ENCODE measurements at regions not wholly inside any gene's neighbourhood (a gene's known extent, or its start where the extent isn't known, plus 50 kb on each side); places are given as distances from the start of the nearest gene placed in this dataset.

DNA sequence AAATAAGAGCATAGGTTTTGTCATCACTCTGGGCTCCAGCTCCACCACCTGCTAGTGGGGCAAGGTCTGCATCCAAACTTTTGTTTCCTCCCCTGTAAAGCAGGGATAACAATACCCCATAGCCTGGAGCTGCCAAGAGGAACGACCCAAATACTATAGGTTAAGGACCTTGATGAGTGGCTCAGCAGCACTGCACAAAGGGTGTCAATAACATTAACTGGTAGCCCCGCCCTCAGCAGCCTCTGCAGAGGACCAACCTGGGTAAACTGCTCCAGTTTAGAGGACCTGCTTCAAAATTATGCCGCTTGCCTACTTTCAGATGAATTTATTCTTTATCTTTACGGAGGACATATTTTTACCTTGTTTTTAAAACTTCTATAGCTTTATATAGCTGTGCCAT, 65.8 kb upstream of the RIOK3 start:
- DNase-seq = no peak
- ATAC-seq = no peak

DNA sequence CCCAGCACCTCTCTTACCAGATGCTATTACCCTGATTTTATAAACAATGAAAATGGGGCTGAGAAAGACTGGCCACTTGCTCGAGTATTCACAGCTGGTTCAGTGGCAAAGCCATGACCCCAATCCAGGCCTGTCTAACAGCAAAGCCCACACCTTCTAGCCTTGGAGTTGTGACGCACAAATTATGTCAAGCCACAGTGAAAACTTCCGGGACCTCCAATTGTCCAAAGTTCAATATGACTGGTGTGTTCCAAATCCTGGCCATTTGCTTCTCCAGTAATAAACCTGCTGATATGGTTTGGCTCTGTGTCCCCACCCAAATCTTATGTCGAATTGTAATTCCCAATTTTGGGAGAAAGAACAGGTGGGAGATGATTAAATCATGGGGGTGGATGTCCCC, 64.7 kb upstream of the RIOK3 start:
- ATAC-seq (no peak), DNase-seq (no peak)

DNA sequence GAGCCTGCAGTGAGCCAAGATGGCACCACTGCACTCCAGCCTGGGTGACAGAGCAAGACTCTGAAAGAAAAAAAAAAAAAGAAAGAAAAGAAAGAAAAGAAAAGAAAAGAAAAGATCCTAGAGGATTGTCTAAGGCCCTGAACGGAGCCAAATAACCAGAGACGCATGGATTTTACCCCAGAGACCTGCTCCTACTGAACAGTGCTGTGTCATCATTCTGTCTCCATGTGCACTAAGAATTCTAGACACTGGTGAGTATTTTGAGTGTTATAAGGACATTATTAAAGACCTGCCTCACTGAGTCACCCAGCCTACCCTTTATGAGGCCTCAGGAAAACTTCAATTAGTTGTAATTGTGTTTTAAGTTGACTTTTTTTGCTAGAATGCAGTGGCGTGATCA, 61.9 kb upstream of the RIOK3 start:
- DNase-seq = no peak

DNA sequence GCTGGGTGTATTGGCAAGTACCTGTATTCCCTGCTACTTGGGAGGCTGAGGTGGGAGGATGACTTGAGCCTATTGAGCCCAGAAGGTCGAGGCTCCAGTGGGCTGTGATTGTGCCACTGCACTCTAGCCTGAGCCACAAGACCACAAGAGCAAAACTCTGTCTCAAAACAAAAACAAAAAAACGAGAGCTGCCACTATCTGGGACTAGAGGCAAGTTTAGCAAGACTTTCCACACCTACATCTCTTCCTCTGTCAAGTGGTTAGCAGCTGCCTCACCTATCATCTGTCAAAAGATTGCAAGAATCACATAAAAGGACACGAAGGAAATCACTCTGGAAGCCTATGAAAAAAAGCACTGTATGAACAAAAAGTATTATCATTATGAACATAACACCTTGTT, 55.2 kb upstream of the RIOK3 start:
- no peak for ATAC-seq
- no peak for DNase-seq

More for the DNA sequence above, 61.9 kb upstream of the RIOK3 start:
- ATAC-seq = no peak

DNA sequence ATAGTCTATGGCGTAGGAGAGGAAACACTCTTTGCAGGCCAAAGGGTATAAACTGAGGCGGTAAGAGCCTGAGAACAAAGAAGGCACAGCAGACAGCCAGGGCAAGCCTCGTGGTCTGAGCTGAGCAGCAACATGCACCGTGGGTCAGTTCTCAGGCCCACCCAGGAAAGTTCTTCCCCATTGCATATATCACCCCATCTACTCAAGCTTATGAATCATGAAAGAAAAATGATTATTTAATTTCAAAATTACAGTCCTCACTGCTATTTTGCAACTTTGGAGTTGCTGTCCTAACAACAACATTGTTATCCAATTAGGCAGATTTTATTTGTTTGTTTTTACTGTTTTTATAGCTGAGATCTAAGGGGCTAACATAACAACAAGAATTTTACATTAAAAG, 54.7 kb upstream of the RIOK3 start:
- ATAC-seq (no peak), DNase-seq (no peak)

DNA sequence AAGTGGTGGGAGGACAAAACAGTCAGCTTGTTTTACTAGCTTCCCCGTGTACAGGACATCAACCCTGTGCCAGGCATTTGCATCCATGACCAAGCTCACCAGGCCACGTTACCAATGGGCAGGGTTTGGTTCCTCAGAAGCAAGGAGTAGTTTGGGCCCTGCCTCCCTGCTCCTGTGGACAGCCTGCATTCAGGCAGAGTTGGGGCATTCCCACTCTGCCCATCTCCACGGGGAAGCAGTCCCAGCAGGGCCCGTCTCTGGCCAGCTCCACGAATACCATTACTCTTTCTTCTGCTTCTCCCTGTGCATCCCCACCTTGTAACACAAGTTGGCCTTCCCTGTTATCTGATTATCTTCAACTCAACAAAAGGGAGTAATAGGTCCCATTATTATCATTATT, 54.0 kb upstream of the RIOK3 start:
- no peak for DNase-seq
- ATAC-seq = no peak

DNA sequence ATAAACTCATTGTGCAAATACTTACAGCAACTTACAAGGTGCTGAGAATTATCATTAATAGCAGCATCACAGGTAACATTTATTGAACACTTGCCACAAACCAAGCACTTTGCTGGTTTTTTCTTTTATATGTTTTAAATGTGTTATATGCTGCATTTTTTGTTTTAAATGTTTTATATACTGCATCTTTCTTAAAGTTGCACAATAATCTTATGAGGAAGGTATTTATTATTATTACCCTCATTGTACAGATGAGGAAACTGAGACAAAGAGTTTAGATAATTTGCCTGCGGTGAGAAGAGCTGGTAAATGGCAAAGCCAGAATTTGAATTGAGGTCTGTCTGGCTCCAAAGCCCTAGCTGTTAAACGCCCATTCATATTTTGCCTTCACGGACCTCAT, 52.2 kb upstream of the RIOK3 start:
- DNase-seq (no peak), ATAC-seq (no peak)

DNA sequence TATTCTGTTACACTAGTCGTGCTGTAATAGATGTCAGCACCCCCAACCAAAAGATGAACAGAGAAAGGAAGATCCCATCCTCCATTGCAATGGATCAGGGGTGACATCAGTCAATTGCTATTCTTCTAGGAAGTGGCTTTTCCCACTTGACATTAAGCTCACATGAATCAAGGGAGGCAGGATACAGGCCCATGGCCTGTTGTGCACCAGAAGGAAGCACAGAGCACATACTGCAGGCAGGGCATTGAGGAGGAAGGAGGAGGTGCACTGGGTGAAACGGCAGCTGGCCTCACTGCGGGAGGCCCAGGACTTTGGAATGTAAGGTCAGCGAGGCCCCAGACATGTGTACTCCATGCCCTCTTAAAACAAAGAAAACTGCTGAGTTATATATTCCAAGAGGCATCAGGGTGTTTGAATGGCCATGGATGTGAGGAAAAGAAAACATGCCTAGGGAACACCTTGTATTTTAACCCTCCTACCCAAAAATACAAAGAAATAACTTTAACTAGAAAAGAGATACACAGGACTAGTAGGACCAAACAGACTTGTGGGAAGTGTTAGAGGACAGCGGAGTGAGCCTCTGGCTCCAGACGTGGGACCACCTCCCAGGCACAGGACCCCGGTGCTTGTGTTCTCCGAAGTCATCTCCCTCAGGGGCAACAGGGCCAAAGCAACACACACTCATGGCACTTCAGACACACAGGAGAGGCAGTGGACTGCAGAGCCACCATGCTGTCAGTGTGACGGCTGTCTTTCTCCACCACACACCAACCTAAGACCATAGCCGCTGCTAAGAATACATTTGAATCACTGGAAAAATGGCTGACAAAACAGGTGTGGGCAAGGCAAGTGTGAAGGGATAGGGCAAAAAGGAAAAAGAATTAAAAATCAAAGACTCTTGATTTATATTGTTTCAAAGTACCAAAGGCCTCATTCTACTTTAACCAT, 51.4 kb upstream of the RIOK3 start:
- ATAC-seq = no peak
- no peak for DNase-seq

All from stimulated activated naive CD8-positive, alpha-beta T cell treated with anti-CD3 and anti-CD28 coated beads, Interleukin-15, Interleukin-2, amounts not matched to agents 100 U/mL and 50 U/mL, for 24 hours (primary cell).